Caki2 (cell line): ENCODE measurements at regions not wholly inside any gene's neighbourhood (a gene's known extent, or its start where the extent isn't known, plus 50 kb on each side); places are given as distances from the start of the nearest gene placed in this dataset.

Experiments
- DNase-seq: peaks from one replicate; pipeline ENCODE4 v3.0.0-alpha.2; 2015; ENCODE audit warnings: low read depth
- in situ Hi-C: cut with HindIII; loops from 2 replicates; pipeline ENCODE4 v1.10.0; 2016; ENCODE audit warnings: low sequenced_read_pairs, low pct_unique_long_range_greater_than_20kb, mixed read lengths

- no peak for DNase-seq
- in situ Hi-C loops, result no loop called here
Observed at GRCh38 chrX:155718972-155719586, 106.3 kb upstream of the TMLHE start.

GRCh38 chrX:155715141-155715540 is 102.4 kb upstream of the TMLHE start:
- in situ Hi-C loops, result no loop called here
- DNase-seq, result no peak

GRCh38 chrX:155695419-155695818 is 82.7 kb upstream of the TMLHE start:
- DNase-seq, result no peak
- in situ Hi-C loops, result no loop called here

- no peak for DNase-seq
- in situ Hi-C loops, result no loop called here
Observed at GRCh38 chrX:155694649-155695048, 81.9 kb upstream of the TMLHE start.

GRCh38 chrX:155682834-155683233 is 70.1 kb upstream of the TMLHE start:
- DNase-seq, result no peak
- in situ Hi-C loops, result no loop called here

GRCh38 chrX:155679715-155680114 is 67.0 kb upstream of the TMLHE start:
- in situ Hi-C loops, result no loop called here
- DNase-seq, result no peak

GRCh38 chrX:155673338-155673737 is 60.6 kb upstream of the TMLHE start:
- no peak for DNase-seq
- in situ Hi-C loops, result no loop called here

- in situ Hi-C loops, result no loop called here
Observed at GRCh38 chrX:155666741-155667140, 54.0 kb upstream of the TMLHE start.

More at GRCh38 chrX:155666741-155667140, 54.0 kb upstream of the TMLHE start:
- DNase-seq, result no peak
